LNCAP (cell line): ENCODE measurements at regions not wholly inside any gene's neighbourhood (a gene's known extent, or its start where the extent isn't known, plus 50 kb on each side); places are given as distances from the start of the nearest gene placed in this dataset.

Experiments
- TF ChIP-seq, protein P1 (sequence below): fragments of 450-650 bp; IDR thresholded peaks from 2 replicates; pipeline ENCODE4 v1.5.1; 2017; ENCODE audit warnings: mild to moderate bottlenecking

DNA sequence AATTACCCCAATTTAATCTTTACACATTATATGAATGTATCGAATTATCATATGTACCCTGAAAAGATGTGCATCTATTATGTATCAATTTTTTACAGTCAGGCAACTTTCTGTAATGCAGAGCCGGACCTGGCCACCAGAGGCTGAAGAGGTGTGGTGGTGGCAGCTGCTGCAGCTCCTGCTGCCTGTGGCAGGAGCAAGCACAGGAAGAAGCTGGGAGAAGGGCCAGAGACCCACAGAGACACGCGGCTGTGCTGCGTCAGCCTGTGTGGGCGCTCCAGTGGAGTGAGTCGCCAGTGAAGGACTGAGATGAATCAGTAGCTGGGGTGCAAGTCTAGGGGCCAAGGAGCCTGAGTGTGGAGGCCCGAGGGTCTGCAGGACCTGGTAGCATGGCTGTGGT, 74.3 kb upstream of the COG2 start:
- TF ChIP-seq, protein P1, sequence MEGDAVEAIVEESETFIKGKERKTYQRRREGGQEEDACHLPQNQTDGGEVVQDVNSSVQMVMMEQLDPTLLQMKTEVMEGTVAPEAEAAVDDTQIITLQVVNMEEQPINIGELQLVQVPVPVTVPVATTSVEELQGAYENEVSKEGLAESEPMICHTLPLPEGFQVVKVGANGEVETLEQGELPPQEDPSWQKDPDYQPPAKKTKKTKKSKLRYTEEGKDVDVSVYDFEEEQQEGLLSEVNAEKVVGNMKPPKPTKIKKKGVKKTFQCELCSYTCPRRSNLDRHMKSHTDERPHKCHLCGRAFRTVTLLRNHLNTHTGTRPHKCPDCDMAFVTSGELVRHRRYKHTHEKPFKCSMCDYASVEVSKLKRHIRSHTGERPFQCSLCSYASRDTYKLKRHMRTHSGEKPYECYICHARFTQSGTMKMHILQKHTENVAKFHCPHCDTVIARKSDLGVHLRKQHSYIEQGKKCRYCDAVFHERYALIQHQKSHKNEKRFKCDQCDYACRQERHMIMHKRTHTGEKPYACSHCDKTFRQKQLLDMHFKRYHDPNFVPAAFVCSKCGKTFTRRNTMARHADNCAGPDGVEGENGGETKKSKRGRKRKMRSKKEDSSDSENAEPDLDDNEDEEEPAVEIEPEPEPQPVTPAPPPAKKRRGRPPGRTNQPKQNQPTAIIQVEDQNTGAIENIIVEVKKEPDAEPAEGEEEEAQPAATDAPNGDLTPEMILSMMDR = peak; percentile 35; the same call in 1 of the 2 replicates

DNA sequence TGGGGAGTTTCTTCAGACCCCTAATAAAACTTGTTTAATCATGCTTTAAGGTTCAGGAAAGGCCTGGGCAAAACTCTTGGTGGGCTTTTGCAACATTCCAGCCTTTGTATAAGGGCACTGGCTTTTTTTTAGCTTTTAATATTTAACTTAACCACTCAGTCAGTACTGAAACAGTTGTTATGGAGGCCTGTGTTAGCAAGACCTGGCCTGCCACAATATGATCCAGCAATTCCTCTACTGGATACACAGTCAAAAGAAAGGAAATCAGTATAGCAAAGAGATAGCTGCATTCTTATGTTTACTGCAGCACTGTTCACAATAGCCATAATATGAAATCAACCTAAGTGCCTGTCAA, 75.1 kb upstream of the COG2 start:
- TF ChIP-seq, protein P1 = no peak

DNA sequence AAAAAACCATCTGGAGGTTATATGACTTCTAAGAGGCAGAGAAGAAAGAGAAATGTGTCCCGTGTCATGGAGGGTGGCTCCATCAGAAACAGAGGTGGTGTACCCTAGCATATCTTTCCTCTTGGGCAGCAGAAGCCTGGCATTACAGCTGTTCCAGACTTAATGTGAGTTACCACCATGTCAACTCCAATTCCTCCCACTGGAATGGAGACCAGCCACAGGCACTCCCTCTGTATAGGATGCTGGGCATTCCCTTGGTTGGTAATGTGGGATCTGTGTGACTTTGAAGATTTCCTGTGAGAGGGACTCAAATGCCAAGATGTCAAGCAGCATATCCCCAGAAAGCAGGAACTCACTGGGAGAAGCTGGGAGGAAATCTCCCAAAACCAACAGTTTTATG, 77.1 kb upstream of the COG2 start:
- TF ChIP-seq, protein P1 = no peak

DNA sequence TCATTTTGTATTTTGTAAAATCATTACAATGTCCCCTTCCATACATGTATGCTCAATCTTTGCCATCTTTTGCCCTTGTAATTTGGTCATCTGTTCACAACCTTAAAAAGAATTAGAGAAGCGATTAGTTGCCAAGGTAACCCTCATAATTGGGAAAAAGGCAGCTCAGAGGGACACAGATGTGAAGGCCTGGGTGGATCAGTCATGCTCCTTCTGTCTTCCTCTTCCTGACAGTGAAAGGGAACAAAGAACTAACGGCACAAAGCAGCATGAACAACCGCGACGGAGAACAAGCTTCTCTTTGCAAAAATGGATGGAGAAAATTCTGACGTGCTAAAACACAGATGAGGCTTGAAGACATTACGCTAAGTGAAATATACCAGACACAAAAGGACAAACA, 78.7 kb upstream of the COG2 start:
- TF ChIP-seq, protein P1 = no peak

DNA sequence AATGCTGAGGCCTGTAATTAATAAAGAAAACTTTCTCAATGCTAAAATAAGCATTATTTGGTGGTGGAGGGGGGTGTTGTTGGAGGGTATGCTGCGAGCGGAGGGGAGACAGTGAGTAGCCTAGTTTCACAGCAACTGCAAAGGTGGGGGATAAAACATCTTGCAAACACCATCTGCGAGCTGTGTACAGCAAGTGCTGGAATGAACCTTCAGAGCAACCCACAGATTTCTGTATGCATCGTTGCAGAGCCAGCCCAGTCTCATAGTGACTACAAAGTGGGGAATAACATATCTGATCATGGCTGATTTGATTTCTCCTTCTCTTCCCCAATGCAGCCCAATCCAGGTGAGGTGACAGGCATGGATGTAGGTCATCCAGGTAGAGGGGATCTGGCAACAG, 80.7 kb upstream of the COG2 start:
- TF ChIP-seq, protein P1 = no peak

DNA sequence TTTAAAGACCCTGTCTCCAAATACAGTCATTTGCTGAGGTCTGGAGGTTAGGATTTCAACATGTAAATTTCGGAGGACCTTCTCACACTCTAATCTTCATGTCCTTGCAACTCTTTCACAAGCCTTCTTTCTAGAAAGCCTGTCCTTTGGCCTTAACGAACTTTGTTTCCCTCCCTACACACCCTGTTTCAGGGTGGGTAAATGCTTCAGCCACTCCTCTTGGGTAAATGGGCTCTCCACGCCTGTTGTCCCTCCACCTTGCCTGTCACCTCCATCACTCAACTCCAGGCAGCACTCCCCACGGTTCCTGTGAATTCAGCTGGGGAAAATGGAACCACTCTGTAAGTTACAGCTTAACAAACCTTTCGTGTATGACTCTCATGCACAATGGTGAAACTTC, 84.0 kb upstream of the COG2 start:
- TF ChIP-seq, protein P1 = no peak

DNA sequence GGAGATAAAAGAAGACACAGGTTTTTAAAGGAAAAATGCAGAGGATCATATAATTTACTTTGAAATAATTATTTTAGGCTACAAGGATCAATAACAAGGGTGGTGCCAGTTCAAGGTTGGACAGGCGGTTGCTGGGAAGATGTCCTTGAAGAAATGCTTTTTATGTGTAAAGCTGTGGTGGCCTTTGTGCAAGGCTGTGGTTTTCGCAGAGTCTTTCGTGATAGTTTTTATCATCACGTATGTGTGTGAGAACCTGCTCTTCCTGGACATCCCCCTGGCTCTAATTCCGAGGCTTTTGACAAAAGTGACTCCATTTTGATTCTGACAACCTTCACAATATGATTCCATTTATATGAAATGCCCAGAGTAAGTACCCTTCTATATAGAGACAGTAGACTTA, 85.8 kb upstream of the COG2 start:
- TF ChIP-seq, protein P1 = no peak

DNA sequence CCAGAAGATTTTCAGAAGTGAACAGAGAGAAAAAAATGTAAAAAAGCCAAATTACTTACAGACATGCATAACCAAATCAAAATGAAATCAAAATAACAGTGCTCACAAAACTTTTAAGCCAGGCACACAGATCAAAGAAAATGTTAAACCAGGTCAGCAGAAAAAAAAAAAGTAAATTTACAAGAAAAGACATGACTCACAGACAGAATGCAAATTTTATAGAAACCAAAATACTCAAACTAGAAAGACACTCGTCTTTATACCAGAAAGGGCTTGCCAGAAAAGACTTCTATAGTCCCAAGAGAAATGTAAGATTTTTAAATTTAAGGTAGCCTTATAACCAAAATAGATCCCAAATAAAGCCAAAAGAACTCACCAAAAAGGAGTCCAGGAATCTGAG, 86.5 kb upstream of the COG2 start:
- TF ChIP-seq, protein P1 = no peak
